ENCODE measurements at regions not wholly inside any gene's neighbourhood (a gene's known extent, or its start where the extent isn't known, plus 50 kb on each side); places are given as distances from the start of the nearest gene placed in this dataset.

DNA sequence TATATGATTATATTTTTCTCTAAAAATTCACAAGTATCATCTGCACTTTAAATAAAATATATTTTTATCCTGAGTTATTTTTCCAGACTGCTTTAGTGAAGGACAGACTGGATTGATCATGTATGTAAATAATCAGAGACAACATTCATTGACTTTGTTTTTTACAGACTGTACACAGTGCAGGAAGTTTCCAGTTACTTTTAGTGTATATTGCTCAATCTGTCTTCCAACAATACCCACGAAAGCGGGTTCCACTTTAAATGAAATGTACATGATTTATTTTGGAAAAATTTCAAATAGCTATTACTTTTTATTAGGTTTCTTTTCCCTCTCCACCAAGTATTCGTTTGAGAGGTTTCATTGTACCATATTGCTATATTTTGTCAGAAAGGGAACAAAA lies 497.0 kb downstream of the FSCB start:
- no peak for DNase-seq (ENCODE audit: low read depth)

DNA sequence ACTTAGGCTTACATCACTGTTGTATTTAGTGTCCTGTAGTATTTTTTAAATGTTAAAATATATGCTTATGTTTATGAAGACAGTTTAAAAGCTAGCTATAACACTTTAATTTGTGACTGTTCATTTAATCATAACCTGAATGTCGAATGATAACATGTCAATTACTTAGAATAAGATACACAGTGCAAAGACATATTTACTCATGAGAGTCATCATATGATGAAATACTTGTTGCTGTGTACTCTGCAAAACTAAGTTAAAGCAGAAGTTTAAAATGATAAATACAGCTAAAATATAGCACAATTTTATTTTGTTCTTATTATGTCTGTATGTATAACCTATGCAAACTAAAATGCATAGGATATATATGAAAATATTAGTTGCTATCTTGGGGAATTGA lies 497.4 kb downstream of the FSCB start:
- no peak for DNase-seq (ENCODE audit: low read depth)

DNA sequence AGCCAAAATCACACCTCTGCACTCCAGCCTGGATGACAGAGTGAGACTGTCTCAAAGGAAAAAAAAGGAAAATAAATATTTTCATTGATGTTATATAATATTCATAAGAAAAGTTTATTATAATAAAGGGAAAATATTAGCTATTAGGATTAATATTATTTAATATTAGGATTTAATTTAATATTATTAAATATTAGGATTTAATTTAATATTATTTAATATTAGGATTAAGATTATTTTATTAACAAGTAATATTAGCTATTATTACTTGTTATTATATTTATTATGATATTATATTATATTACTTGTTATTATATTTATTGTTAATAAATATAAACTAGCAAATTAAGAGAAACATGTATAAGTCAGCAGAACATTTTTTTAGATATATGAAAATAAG lies 518.1 kb downstream of the FSCB start:
- no peak for DNase-seq (ENCODE audit: low read depth)

DNA sequence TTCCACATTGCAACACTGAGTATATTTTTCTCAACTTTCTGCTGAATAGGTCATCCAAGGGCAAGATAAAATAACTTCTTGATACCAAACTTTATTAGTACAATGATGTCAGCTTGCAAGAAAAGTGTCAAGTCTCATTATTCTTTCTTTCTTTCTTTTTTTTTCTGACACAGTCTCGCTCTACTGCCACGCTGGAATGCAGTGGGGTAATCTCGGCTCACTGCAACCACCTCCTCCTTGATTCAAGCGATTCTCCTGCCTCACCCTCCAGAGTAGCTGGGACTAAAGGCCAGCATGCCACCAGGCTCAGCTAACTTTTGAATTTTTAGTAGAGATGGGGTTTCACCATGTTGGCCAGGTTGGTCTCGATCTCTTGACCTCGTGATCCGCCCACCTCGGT lies 523.4 kb downstream of the FSCB start:
- peak; percentile 4 for DNase-seq (ENCODE audit: low read depth)

DNA sequence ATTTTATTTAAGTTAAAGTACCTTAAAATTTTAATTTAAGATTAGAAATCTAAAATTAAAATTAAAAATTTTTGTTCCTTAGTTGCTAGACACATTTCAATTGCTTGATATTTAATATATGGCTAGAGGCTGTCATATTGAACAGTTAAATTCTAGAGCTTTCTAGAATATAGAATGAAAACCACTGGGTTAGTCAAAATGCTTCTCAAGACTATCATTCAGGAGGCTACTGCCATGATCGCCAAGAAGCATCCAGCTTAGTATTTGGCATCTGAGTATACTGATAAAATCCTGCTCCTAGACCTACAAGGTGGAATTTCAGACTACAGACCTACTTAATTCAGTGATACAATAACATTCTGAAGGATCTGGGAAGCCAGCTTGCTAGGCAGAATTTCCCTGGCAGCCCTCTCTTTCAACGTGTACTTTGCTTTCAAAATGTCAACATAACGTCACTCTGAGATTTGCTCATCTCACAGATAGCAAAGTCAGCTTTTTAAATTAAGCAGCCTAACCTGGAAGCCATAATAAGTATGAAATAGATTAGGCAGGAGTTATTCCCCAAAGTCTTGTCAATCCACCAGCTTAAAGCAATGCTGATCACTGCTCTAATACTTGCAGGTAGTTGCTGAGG lies 525.8 kb downstream of the FSCB start:
- no peak for DNase-seq (ENCODE audit: low read depth)

DNA sequence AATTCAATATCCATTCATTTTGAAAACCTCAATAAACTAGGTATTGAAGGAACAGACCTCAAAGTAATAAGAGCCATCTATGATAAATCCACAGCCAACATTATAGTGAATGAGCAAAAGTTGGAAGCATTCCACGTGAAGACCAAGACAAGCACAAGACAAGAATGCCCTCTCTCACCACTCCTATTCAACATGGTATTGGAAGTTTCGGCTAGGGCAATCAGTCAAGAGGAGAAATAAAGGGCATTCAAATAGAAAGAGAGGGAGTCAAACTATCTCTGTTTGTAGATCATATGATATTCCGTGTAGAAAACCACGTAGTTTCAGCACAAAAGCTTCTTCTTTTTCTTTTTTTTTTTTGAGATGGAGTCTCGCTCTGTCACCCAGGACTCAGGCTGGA lies 550.3 kb downstream of the FSCB start:
- DNase-seq (ENCODE audit: low read depth), result no peak

DNA sequence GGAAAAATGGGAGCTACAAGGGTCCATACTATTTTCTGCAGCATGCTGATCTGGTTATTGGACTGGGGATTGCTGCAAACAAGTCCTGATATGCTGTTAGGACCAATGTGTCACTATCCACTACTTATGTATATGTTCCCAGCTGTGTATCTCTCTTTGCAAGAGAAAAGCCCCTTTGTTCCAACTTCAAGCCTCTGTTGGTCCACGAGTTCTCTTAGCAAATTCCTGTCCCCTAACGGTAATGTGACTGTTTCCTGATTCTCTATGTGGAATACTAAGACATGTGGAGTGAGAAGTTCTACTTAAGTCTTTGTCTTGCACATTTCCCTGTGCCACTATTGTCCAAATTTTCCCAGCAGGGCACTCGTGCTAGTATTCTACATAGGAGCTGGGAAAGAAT lies 557.7 kb downstream of the FSCB start:
- DNase-seq (ENCODE audit: low read depth), result no peak

DNA sequence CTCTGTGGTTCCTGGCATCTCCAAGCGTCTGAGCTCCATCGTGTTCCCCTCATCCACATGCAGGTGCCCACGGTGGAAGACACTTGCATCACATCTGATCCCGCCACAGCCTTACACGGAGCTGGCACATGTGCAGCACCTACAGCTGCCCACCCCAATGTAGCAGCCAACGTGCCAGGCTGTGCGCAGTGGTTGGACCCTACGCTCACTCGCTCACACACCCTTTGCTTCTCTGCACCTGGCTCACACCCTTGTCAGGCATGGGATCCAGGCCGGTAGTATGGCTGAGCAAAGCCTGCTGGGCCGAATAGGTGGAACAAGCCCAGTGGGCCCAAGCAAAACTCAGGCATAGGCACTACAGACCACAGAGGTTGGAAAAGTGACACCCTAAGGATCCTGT lies 567.2 kb downstream of the FSCB start:
- DNase-seq (ENCODE audit: low read depth), result peak; percentile 3

DNA sequence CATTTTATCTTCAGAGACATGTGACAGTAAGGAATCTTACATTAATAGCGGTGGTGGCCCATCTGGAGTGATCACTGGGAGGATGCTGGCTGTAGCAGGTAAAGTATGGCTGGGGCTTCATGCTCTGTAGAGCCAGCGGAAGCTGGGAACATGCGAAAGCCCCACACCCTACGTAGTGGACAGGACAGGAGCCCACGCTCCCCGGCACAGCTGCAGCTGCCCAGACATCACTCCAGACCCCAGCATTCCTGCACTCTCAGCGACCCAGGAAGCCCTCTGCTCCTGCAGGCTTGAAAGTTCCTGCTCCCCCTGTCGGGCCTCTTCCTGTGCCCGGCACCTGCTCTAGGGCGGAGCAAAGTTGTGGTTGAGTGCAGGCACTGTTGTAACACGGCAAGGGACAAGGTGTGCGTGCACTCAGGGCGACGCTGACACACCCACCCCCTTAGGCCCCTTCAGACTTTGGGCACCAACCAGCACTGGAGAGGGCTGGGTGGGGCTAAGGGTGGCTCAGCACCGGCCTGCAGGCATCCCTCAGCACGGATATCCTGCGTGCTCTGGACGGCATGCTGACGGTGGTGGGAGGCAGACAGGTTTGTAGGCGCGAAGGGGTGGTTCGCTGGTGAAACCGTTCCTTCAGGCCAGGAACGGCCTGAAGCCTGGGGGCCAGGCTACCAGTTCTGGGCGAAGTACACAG lies 568.3 kb downstream of the FSCB start:
- DNase-seq (ENCODE audit: low read depth), result peak; percentile 37

DNA sequence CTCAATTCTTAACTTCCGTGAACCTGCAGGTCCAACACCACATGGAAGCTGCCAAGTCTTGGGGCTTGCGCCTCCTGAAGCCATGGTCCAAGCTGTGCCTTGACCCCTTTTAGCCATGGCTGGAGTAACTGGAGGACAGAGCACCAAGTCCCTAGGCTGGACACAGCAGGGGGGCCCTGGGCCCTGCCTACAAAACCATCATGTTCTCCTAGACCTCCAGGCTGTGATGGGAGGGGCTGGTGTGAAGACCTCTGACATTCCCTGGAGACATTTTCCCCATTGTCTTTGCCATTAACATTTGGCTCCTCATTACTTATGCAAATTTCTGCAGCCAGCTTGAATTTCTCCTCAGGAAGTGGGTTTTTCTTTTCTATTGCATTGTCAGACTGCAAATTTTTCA lies 570.1 kb downstream of the FSCB start:
- DNase-seq (ENCODE audit: low read depth), result no peak

DNA sequence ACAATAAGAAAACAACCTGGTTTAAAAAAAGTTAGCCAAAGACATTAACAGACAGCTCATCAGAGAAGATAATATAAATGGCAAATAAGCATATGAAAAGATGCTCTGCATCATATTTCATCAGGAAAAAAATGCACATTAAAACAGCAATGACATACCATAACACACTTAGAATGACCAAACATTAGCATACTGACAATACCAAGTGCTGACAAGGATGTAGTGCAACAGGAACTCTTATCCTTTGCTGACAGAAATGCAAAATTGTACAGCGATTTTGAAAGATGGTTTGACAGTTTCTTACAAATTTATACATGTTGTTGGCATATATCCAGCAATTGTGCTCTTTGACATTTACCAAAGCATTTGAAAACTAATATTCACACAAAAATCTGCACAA lies 573.0 kb downstream of the FSCB start:
- DNase-seq (ENCODE audit: low read depth), result no peak

DNA sequence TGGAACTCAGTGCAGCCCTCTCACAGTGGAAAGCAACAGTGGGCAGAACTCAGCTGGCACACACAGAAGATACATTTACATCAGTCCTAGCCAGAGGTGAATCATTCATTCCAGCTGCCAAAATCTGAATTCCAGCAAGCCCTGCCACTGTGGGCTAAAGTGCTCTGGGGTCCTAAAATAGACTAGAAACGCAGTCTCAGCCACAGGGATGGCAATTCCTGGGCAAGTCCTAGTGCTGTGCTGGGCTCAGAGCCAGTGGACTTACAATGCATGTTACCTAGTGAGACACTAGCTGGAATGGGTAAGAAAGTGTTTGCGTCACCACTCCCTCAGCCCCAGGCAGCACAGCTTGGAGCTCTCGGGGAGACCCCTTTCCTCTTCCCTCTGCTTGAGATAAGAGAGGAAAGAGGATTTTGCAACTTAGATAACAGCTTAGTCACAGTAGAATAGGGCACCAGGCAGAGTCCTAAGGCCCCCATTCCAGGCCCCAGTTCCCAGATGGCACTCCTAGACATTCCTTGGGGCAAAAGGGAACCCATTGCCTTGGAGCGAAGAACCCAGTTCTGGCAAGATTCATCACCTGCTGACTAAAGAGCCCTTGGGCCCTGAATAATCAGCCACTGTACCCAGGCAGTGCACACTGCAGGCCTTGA lies 592.9 kb downstream of the FSCB start:
- no peak for DNase-seq (ENCODE audit: low read depth)

DNA sequence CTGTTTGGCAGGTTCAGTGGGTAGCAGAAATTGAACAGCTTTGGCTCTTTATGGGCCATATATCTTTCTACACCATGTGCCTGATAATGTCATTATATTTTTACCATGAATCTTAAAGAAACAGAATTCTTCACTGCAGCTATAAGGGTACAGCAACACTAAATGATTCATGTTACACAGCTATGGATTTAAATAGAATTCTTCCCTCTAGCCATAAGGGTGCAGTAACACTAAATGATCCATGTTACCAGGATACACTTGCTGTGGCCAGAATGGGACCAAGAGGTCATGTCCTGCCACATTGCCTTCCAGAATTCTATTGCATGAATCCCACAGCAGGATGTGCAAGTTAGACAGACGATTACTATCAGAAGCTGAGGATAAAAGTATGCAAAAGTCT lies 603.9 kb downstream of the FSCB start:
- no peak for DNase-seq (ENCODE audit: low read depth)

DNA sequence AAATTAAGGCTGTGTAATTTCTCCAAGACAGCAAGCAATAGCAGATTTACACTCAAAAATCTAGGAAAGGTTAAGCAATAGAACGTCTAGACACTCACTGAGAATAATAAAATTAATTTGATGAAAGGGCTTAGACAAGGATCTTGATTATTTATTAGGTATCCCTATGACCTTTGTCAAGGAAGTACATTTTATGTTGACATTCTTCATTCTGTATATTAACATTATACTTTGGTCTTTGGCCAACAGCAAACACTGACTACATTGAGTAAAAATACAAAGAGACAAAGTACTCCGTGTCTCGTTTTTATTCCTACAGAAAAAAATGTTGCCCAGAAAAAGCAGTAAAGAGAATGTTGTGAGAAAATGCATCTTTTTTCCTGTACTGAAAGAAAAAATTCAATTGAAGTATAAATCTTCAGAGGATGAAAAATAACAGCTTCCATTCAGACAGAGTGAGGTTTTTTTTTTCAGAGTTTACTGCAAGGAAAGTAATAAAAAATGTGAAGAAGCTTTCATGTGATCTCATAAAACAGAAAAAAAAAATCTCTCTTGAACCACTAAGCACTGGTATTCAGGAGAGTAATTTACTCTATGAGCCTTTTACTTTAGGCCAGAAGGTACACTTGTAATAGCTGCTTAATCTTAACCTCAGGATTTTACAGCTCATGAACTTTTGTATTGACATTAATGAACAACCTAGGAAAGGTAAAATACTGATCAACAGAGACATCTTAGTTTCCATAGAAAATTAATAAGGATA lies 605.0 kb downstream of the FSCB start:
- no peak for DNase-seq (ENCODE audit: low read depth)

DNA sequence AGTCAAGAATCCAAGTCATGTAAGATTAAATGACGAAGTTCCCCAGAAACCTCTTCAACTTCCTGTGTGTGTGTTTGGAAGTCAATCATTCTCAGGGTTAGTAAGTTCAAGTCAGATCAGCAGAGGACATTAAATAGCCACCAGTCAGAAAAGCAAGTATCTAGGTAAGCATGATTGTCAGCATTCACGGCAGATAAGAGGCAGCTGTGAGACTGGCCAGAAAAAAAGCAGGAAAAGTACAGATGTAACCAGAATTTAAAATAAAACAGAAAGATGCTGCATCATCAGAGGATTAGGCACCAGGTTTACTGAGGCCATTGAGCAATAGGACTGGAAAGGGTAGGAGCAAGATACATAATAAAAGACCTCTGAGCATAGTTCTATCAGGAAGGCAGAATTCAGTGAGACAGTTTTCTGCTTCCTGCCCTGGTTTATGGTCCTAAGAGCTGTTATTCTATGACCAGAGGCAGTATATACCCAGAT lies 606.9 kb downstream of the FSCB start:
- no peak for DNase-seq (ENCODE audit: low read depth)

DNA sequence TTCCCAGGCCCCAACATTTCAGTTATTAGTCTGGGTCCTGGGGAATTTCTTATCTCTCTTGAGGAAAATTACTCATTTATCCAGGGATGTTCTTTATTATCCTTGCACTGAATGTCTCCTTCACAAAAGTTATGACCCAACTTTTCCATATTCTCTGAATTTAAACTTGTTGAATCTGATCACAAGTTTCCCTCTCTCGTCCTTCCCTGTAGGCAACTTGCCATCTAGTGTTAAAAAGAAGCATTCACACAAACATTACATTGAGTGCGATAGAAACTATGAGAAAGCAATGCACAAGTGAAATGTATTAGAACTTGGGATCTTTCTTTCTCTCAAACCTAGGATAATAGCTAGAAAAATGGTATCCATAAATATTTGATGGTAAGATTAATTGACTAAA lies 608.4 kb downstream of the FSCB start:
- DNase-seq (ENCODE audit: low read depth), result no peak

DNA sequence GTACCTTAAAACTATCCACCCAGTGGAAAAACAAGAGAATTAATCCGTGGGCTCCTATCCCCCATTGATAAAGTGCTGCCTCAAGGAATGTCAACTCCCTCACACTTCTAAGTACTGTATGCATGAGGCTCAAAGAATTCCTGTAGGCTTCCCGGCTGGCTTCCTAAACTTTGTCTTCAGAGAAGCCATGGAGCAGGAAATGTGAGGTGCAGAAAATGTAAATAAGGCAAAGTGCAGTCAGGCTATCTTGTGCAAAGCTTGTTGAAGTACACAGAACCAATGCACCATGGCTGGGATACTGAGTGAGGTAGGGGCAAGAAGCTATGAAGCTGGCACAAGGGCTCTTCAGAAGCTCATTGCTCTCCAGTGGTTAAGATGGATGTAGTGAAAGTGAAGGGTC lies 611.0 kb downstream of the FSCB start:
- DNase-seq (ENCODE audit: low read depth), result no peak

DNA sequence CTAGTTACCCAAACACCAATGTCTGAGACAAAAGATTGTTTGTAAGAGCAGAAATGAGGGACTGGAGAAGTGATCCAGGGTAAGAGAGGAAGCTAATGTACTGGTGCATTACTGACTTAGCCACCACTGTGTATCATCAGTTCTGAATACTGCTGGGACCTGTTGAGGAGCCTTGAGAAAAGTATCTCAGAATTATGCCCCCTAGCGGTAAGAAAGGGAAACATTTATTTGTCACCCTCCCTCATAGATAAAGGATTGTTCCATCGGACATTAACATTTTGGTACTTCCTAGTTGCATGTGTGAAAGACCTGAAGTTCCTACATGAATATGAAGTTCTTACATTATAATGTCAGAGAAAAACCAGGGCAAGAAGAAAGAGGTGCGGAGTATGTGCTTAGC lies 612.5 kb downstream of the FSCB start:
- DNase-seq (ENCODE audit: low read depth), result peak; percentile 21

DNA sequence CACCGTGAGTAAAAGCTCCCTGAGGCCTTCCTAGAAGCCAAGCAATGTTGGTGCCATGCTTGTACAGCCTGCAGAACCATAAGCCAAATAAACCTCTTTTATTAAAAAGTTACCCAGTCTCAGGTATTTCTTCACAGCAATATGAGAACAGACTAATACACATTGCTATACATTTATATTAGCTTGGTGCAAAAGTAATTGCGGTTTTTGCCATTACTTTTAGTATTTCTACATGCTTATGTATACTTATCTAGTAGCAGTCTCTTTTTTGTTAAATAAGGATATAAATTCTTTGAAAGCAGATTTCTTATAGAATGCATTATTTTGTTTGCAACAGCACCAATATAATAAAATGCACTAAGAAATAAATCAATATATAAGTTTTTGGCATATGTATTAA lies 619.6 kb downstream of the FSCB start:
- no peak for DNase-seq (ENCODE audit: low read depth)

DNA sequence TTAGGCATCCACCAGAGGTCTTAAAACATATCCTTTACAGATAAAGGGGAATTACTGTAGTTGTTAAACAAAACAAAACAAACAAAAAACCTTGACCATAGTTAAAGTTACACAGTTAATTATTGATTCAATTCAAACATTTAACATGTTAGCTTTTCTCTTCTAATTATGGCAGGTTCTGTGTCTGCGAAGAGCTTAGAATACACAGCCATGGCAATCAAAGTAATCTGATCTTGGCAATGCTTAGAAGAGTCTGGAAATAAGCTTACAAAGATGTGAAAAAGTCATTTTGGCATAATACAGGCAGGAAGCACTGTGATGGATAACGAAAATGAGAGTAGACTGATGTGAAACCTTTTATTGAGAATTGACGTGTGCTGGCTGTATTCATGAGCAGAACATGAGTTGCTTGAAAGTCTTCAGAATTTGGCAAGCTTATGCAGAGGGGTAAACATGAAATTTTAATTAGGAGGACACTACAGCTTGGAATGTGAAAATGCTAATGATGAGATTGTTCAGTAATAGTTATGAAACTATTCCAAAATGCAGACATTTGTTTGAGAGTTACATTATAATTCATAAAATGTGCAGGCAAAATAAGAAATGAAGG lies 629.6 kb downstream of the FSCB start:
- DNase-seq (ENCODE audit: low read depth), result no peak

DNA sequence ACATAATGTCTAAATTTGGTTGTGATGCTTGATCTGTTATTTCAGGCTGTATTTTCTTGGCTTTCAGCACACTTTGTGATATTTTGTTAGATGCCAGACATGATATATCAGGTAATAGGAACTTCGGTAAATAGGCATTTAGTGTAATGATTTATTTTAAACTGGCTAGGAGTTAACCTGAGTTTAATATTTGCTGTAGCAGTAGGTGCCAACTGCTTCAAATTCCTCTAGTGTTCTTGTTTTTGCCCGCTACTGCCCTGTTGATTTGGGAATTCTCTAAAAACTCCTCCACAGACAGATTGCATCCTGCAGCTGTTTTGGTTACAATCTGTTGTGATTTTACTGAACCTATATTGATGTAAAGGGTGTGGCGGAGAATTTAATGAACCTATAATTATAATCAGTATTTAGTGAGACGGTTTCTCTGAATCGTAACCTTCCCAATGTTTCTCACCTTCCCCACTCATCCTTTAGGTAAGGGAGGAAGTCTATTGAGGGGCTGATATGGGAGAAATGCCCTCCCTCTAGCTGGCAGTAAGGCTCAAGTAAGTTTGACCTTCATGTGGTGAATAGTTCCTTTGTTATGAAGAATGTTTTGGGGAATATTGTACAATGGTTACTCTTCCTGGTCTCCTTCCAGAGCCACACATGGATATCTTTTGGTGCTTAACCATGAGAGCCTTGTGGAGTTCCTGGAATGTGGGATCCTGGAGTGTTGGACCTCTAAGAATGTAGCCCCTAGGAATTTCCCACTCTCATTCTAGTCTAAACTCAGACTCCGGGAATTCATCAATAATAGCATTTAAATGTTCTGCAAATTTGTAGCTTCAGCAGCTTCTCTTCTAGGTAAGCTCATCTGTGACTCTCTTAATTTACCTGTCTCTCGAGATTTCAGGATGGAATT lies 634.1 kb downstream of the FSCB start:
- DNase-seq (ENCODE audit: low read depth), result no peak
